H1 (cell line): ENCODE measurements at regions not wholly inside any gene's neighbourhood (a gene's known extent, or its start where the extent isn't known, plus 50 kb on each side); places are given as distances from the start of the nearest gene placed in this dataset.

ENCODE experiments used
- CTCF ChIA-PET: fragments of 300-600 bp; sonication (Branson Sonifier 250); formaldehyde crosslinking; loops from one replicate; lab custom pipeline; 2021; ENCODE audit not compliant: partially characterized antibody; lab: Charles Lee
- POLR2A ChIA-PET: fragments of 300-600 bp; sonication (Branson Sonifier 250); formaldehyde crosslinking; loops from one replicate; lab custom pipeline; 2021; ENCODE audit warnings: inconsistent platforms; ENCODE audit not compliant: partially characterized antibody; lab: Charles Lee
- DNase-seq, 2 experiments: peaks; one replicate each; pipeline versions ENCODE4 v3.0.0 to v3.0.0-alpha.2; 2010 to 2022; ENCODE audit warnings: low spot score in 2 of 2, low read depth in 1 of 2, mixed read lengths in 1 of 2
- FAIRE-seq: peaks from 2 replicates; lab custom pipeline; 2011; peaks lifted over from hg19 to GRCh38; lab: Jason Lieb, UNC
- H2AFZ ChIP-seq: 2 replicates; pipeline ENCODE4 v1.8.1; 2012; ENCODE audit warnings: low read length, inconsistent platforms
- H2AK5ac ChIP-seq: 2 replicates; pipeline ENCODE4 v1.6.1; 2013; ENCODE audit warnings: low read depth, low read length
- H2BK120ac ChIP-seq: replicated peaks from 2 replicates; pipeline ENCODE3; 2013; ENCODE audit warnings: low read depth, low read length, inconsistent platforms
- H2BK12ac ChIP-seq: 2 replicates; pipeline ENCODE4 v1.6.1; 2013; ENCODE audit warnings: low read depth, low read length
- H2BK15ac ChIP-seq: 2 replicates; pipeline ENCODE4 v1.6.1; 2013; ENCODE audit warnings: low read length
- H2BK20ac ChIP-seq: 2 replicates; pipeline ENCODE4 v1.6.1; 2013; ENCODE audit warnings: low read length
- H2BK5ac ChIP-seq: 2 replicates; pipeline ENCODE4 v1.6.1; 2013; ENCODE audit warnings: low read depth, low read length
- H3K14ac ChIP-seq: 2 replicates; pipeline ENCODE4 v1.6.1; 2013; ENCODE audit warnings: inconsistent platforms; ENCODE audit not compliant: insufficient read length
- H3K18ac ChIP-seq: 2 replicates; pipeline ENCODE4 v1.6.1; 2013; ENCODE audit warnings: low read length; ENCODE audit errors: extremely low read depth
- H3K23ac ChIP-seq: 2 replicates; pipeline ENCODE4 v1.6.1; 2013; ENCODE audit warnings: inconsistent platforms; ENCODE audit not compliant: insufficient read length
- H3K23me2 ChIP-seq: 2 replicates; pipeline ENCODE4 v1.6.1; 2013; ENCODE audit warnings: low read depth, low read length
- H3K27ac ChIP-seq: 2 replicates; pipeline ENCODE4 v1.6.1; 2011; ENCODE audit warnings: low read depth, low read length, inconsistent platforms
- H3K27me3 ChIP-seq, 4 experiments: replicated peaks in 1 of 4; 1 replicate in 1 of 4; 2 replicates in 3 of 4; pipeline versions ENCODE4 v1.6.1 to v1.8.1; 2011 to 2013; ENCODE audit warnings: low read length in 3 of 4, mild to moderate bottlenecking in 3 of 4, inconsistent platforms in 2 of 4, mixed read lengths in 2 of 4, moderate library complexity in 1 of 4; ENCODE audit not compliant: control insufficient read depth in 3 of 4, insufficient read depth in 3 of 4; ENCODE audit errors: extremely low read depth in 1 of 4
- H3K36me3 ChIP-seq, 4 experiments: 2 replicates each; pipeline versions ENCODE4 v1.6.1 to v1.8.1; 2011 to 2013; ENCODE audit warnings: mild to moderate bottlenecking in 4 of 4, low read length in 3 of 4, moderate library complexity in 2 of 4, control low read depth in 1 of 4, inconsistent platforms in 1 of 4; ENCODE audit not compliant: insufficient read depth in 4 of 4, control insufficient read depth in 2 of 4
- H3K4ac ChIP-seq: replicated peaks from 2 replicates; pipeline ENCODE3; 2013; ENCODE audit warnings: low read length, low read depth, mixed read lengths, inconsistent platforms; ENCODE audit not compliant: insufficient read length
- H3K4me1 ChIP-seq, 4 experiments: replicated peaks in 1 of 4; 1 replicate in 1 of 4; 2 replicates in 3 of 4; pipeline versions ENCODE4 v1.6.1 to v1.8.1; 2011 to 2013; ENCODE audit warnings: low read length in 3 of 4, inconsistent platforms in 2 of 4, mixed read lengths in 1 of 4; ENCODE audit not compliant: insufficient read depth in 4 of 4, control insufficient read depth in 3 of 4
- H3K4me2 ChIP-seq, 2 experiments: 2 replicates each; pipeline versions ENCODE4 v1.6.1 to v1.8.1; 2011 to 2013; ENCODE audit warnings: low read depth in 2 of 2, low read length in 2 of 2, control low read depth in 1 of 2, inconsistent platforms in 1 of 2, mild to moderate bottlenecking in 1 of 2; ENCODE audit not compliant: insufficient read depth in 1 of 2
- H3K4me3 ChIP-seq, 4 experiments: fragments of 200-600, 300-600 bp in 1 of 4; sonication (generic), shearing (Covaris generic), sonication (Bioruptor Twin) in 1 of 4; 2 replicates each; pipeline versions ENCODE4 v1.5.1 to v1.8.1; 2011 to 2016; ENCODE audit warnings: low read length in 4 of 4, low read depth in 3 of 4, control low read depth in 2 of 4, inconsistent platforms in 2 of 4, mild to moderate bottlenecking in 2 of 4, mixed read lengths in 1 of 4, moderate library complexity in 1 of 4; ENCODE audit not compliant: insufficient read depth in 2 of 4; ENCODE audit errors: extremely low read depth in 1 of 4
- H3K56ac ChIP-seq: replicated peaks from 2 replicates; pipeline ENCODE3; 2013; ENCODE audit warnings: low read depth, mild to moderate bottlenecking, mixed read lengths, low read length, inconsistent platforms; ENCODE audit not compliant: insufficient read length
- H3K79me1 ChIP-seq: 2 replicates; pipeline ENCODE4 v1.6.1; 2013; ENCODE audit warnings: low read depth, low read length, control low read depth
- H3K79me2 ChIP-seq, 2 experiments: 2 replicates each; pipeline versions ENCODE4 v1.6.1 to v1.8.1; 2012 to 2013; ENCODE audit warnings: low read length in 2 of 2, mild to moderate bottlenecking in 2 of 2, inconsistent platforms in 1 of 2; ENCODE audit not compliant: insufficient read depth in 2 of 2, control insufficient read depth in 1 of 2
- H3K9ac ChIP-seq, 4 experiments: replicated peaks in 1 of 4; 1 replicate in 1 of 4; 2 replicates in 3 of 4; pipeline versions ENCODE4 v1.6.1 to v1.8.1; 2011 to 2013; ENCODE audit warnings: low read depth in 3 of 4, low read length in 3 of 4, control low read depth in 2 of 4, mild to moderate bottlenecking in 2 of 4, moderate library complexity in 2 of 4, inconsistent platforms in 1 of 4; ENCODE audit errors: extremely low read depth in 1 of 4
- H3K9me3 ChIP-seq, 2 experiments: 2 replicates each; pipeline versions ENCODE4 v1.6.1 to v1.8.1; 2012 to 2013; ENCODE audit warnings: mild to moderate bottlenecking in 2 of 2, moderate library complexity in 2 of 2, control low read depth in 1 of 2, inconsistent platforms in 1 of 2, low read depth in 1 of 2, low read length in 1 of 2, mixed read lengths in 1 of 2; ENCODE audit not compliant: insufficient read depth in 2 of 2
- H4K20me1 ChIP-seq, 2 experiments: replicated peaks in 1 of 2; 2 replicates each; pipeline versions ENCODE3 to v1.8.1; 2011 to 2013; ENCODE audit warnings: inconsistent platforms in 2 of 2, low read length in 2 of 2, mild to moderate bottlenecking in 1 of 2; ENCODE audit not compliant: insufficient read depth in 2 of 2, control insufficient read depth in 1 of 2
- H4K5ac ChIP-seq: 2 replicates; pipeline ENCODE4 v1.6.1; 2013; ENCODE audit warnings: low read length, low read depth, mixed read lengths, inconsistent platforms; ENCODE audit not compliant: insufficient read length
- H4K8ac ChIP-seq: 2 replicates; pipeline ENCODE4 v1.8.0; 2013; ENCODE audit warnings: mild to moderate bottlenecking, moderate library complexity, low read length, inconsistent platforms; ENCODE audit not compliant: insufficient read depth; ENCODE audit errors: extremely low read depth
- H4K91ac ChIP-seq: replicated peaks from 2 replicates; pipeline ENCODE3; 2013; ENCODE audit warnings: low read length, mixed read lengths, inconsistent platforms; ENCODE audit not compliant: insufficient read length
- ASH2L ChIP-seq: fragments of 200-600, 300-600 bp; sonication (generic); IDR thresholded peaks from one replicate; pipeline ENCODE4 v1.7.1; 2017; ENCODE audit warnings: low read length
- BACH1 ChIP-seq: IDR thresholded peaks from 2 replicates; pipeline ENCODE4 v1.6.1; 2012; ENCODE audit warnings: low read length, improper control_type of control experiment
- CBX8 ChIP-seq: fragments of 300-800, 300-1000 bp; sonication (generic); IDR thresholded peaks from 2 replicates; pipeline ENCODE4 v1.7.1; 2016; ENCODE audit warnings: low read depth, low read length, borderline replicate concordance
- CEBPB ChIP-seq: IDR thresholded peaks from 2 replicates; pipeline ENCODE4 v1.6.1; 2012; ENCODE audit warnings: low read depth, low read length
- CREB1 ChIP-seq: IDR thresholded peaks from 2 replicates; pipeline ENCODE4 v1.6.1; 2012; ENCODE audit warnings: inconsistent platforms
- JUND ChIP-seq: IDR thresholded peaks from 2 replicates; pipeline ENCODE4 v1.6.1; 2011; ENCODE audit warnings: mild to moderate bottlenecking, improper control_type of control experiment, low read length
- NANOG ChIP-seq: IDR thresholded peaks from 2 replicates; pipeline ENCODE4 v1.6.1; 2011; ENCODE audit warnings: low read length, low read depth, mild to moderate bottlenecking, inconsistent platforms; ENCODE audit not compliant: insufficient read depth, poor library complexity, severe bottlenecking
- NRF1 ChIP-seq: IDR thresholded peaks from 2 replicates; pipeline ENCODE4 v1.6.1; 2011; ENCODE audit warnings: mild to moderate bottlenecking, low read depth, low read length, improper control_type of control experiment
- POLR2A ChIP-seq, 2 experiments: IDR thresholded peaks; 1 replicate in 1 of 2; 2 replicates in 1 of 2; pipeline ENCODE4 v1.6.1; 2011; ENCODE audit warnings: low read depth in 2 of 2, low read length in 2 of 2, mild to moderate bottlenecking in 2 of 2; ENCODE audit errors: control extremely low read depth in 1 of 2
- POU5F1 ChIP-seq: IDR thresholded peaks from 2 replicates; pipeline ENCODE4 v1.6.1; 2011; ENCODE audit warnings: low read depth, mild to moderate bottlenecking, low read length, moderate library complexity
- RFX5 ChIP-seq: IDR thresholded peaks from 2 replicates; pipeline ENCODE4 v1.6.1; 2011; ENCODE audit warnings: low read depth, low read length, improper control_type of control experiment, borderline replicate concordance
- SIN3A ChIP-seq, 2 experiments: IDR thresholded peaks in 1 of 2; conservative IDR thresholded peaks in 1 of 2; 2 replicates each; pipeline ENCODE4 v1.6.1; 2011 to 2012; ENCODE audit warnings: low read length in 2 of 2, improper control_type of control experiment in 1 of 2, low read depth in 1 of 2, mild to moderate bottlenecking in 1 of 2
- SP1 ChIP-seq: IDR thresholded peaks from 2 replicates; pipeline ENCODE4 v1.6.1; 2011; ENCODE audit warnings: low read depth, low read length
- TEAD4 ChIP-seq: IDR thresholded peaks from 2 replicates; pipeline ENCODE4 v1.6.1; 2012; ENCODE audit warnings: low read depth, low read length, inconsistent platforms, mixed read lengths
- WGBS, 2 experiments: shearing (Covaris generic) in 1 of 2; methylation state at CpG; one replicate each; pipeline versions ENCODE4 v1.1.6 to v1.1.7; 2013 to 2015; ENCODE audit warnings: low lambda C conversion rate in 2 of 2, mixed read lengths in 2 of 2, inconsistent platforms in 1 of 2, low coverage in 1 of 2, missing lambda C conversion rate in 1 of 2; ENCODE audit not compliant: insufficient replicate concordance in 2 of 2, insufficient coverage in 1 of 2, insufficient read length in 1 of 2; ENCODE audit errors: extremely low coverage in 1 of 2, missing lambda C conversion rate in 1 of 2; 5-methylcytosine and 5-hydroxymethylcytosine counted together

DNA sequence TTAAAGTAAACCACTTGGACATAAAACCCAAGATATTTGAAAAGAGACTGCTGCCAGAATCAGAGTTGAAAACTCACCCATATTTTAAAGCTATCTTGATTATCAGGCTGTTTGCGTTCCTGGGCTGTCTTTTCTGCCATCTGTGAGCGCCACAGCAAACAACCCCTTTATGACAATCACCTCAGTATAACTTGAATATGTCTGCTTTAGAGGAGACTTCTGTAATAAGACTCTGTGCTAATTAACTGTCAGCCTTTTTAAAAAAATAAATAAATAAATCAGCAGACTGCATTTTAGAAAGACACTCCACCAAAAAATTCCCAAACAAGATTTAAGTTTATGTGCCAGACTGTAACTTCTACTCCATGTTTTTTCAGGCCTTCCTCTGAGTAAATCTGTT lies 375.7 kb upstream of the CCNH start:
- H3K27ac ChIP-seq, result no peak overlapping the region
- H3K79me2 ChIP-seq, result no peaks in the 10 kb centered on the region
- H4K8ac ChIP-seq, result no peak overlapping the region
- H3K27me3 ChIP-seq, result peaks cover 2 to 28% (median 7%) of the 10 kb centered on the region in 4 experiments; a peak in 5 of 7 replicates
- H3K4me1 ChIP-seq, result peaks cover 0 to 7% (median 0%) of the 10 kb centered on the region in 4 experiments; a peak in 1 of 7 replicates
- DNase-seq (no peak), FAIRE-seq (no peak)
- no peak overlapping the region for H2BK15ac ChIP-seq
- H4K20me1 ChIP-seq, result no peaks in the 10 kb centered on the region
- no peak overlapping the region for H2BK12ac ChIP-seq
- no peak for TF ChIP-seq SP1
- no peak for TF ChIP-seq CREB1
- no peak for TF ChIP-seq JUND
- TF ChIP-seq POLR2A (IDR thresholded peaks at IDR 0.05; ENCODE audit: control extremely low read depth in 1 of 2, low read depth in 2 of 2, low read length in 2 of 2), result no peak
- no peak for TF ChIP-seq RFX5
- TF ChIP-seq NANOG, result no peak
- no peak for TF ChIP-seq NRF1
- TF ChIP-seq ASH2L, result no peak
- TF ChIP-seq SIN3A (conservative IDR thresholded peaks at IDR 0.05 in 1 of 2, IDR thresholded peaks at IDR 0.05 in 1 of 2; ENCODE audit: low read depth in 1 of 2, low read length in 2 of 2), result no peak
- TF ChIP-seq POU5F1, result no peak
- no peak for TF ChIP-seq CBX8
- no peak for TF ChIP-seq BACH1
- TF ChIP-seq CEBPB, result no peak
- TF ChIP-seq TEAD4, result no peak
- H3K9ac ChIP-seq, result no peak overlapping the region
- POLR2A ChIA-PET, result no interaction called here
- peak overlapping the region in 1 of 4 experiments; percentile 12; a peak in 1 of 8 replicates for H3K4me3 ChIP-seq
- no peak overlapping the region for H2BK120ac ChIP-seq
- H3K4ac ChIP-seq, result no peak overlapping the region
- no peak overlapping the region for H2BK20ac ChIP-seq
- no peaks in the 10 kb centered on the region for H3K23me2 ChIP-seq
- no peak overlapping the region for H3K56ac ChIP-seq
- H3K36me3 ChIP-seq, result no peaks in the 10 kb centered on the region
- CTCF ChIA-PET, result interaction anchor here (0.7 to 1.4 kb wide), 3 partner anchors 352 to 903 kb away, joined by 3 to 5 read pairs (median 4); no protein-coding TSS in a partner anchor
- no peak overlapping the region for H4K5ac ChIP-seq
- no peaks in the 10 kb centered on the region for H3K9me3 ChIP-seq
- no peak overlapping the region for H2AK5ac ChIP-seq
- no peak overlapping the region for H3K23ac ChIP-seq
- no peak overlapping the region for H3K14ac ChIP-seq
- H3K4me2 ChIP-seq, result no peak overlapping the region
- no peak overlapping the region for H3K18ac ChIP-seq
- 28% methylated on average over 2 of the region's 2 CpGs; no CpG with 5 or more reads in 1 of the 2 experiments for WGBS, 2 experiments
- no peaks in the 10 kb centered on the region for H3K79me1 ChIP-seq
- no peak overlapping the region for H2BK5ac ChIP-seq
- H2AFZ ChIP-seq, result no peak overlapping the region
- H4K91ac ChIP-seq, result no peak overlapping the region
